ENCODE measurements at regions not wholly inside any gene's neighbourhood (a gene's known extent, or its start where the extent isn't known, plus 50 kb on each side); places are given as distances from the start of the nearest gene placed in this dataset.

GRCh38 chr7:36796850-36797536, 72.7 kb upstream of the AOAH start (continued):
- no peak; the same call in 1 of the 2 replicates for TF ChIP-seq SPEN (CRISPR knock-in tag; IDR thresholded peaks at IDR 0.05; ENCODE audit: low read depth)
- peak; percentile 41; the same call in 1 of the 2 replicates for TF ChIP-seq RFXAP (CRISPR knock-in tag; IDR thresholded peaks at IDR 0.05; ENCODE audit: borderline replicate concordance)
- peak; percentile 61; the same call in 1 of the 2 replicates for TF ChIP-seq TARDBP (CRISPR knock-in tag; IDR thresholded peaks at IDR 0.05)
- TF ChIP-seq ZNF441 (CRISPR knock-in tag; IDR thresholded peaks at IDR 0.05; ENCODE audit: borderline replicate concordance), result peak; percentile 56; the same call in 1 of the 2 replicates
- peak; percentile 45 for TF ChIP-seq GATAD2A (CRISPR knock-in tag; IDR thresholded peaks at IDR 0.05)
- TF ChIP-seq LCORL (IDR thresholded peaks at IDR 0.05), result no peak
- TF ChIP-seq LCORL (CRISPR knock-in tag; IDR thresholded peaks at IDR 0.05), result peak; percentile 72
- peak; percentile 38; the same call in 1 of the 2 replicates for TF ChIP-seq ZBTB20 (CRISPR knock-in tag; IDR thresholded peaks at IDR 0.05; ENCODE audit: borderline replicate concordance, low read depth)
- TF ChIP-seq FOXO1 (CRISPR knock-in tag; IDR thresholded peaks at IDR 0.05), result peak; percentile 59; the same call in 1 of the 2 replicates
- TF ChIP-seq FOSL2 (CRISPR knock-in tag; IDR thresholded peaks at IDR 0.05), result peak; percentile 40
- 0 out of 2 replicates have a peak, but pooled peaks have one; percentile 27 for TF ChIP-seq ZNF788 (CRISPR knock-in tag; IDR thresholded peaks at IDR 0.05; ENCODE audit: borderline replicate concordance)
- TF ChIP-seq HNF1B (CRISPR knock-in tag; IDR thresholded peaks at IDR 0.05), result peak; percentile 65; the same call in 1 of the 2 replicates
- no peak for TF ChIP-seq SMC3 (IDR thresholded peaks at IDR 0.05; ENCODE audit: low read length)
- TF ChIP-seq ZBTB40 (IDR thresholded peaks at IDR 0.05), result no peak
- 0 out of 2 replicates have a peak, but pooled peaks have one; percentile 25 for TF ChIP-seq ZBTB40 (CRISPR knock-in tag; IDR thresholded peaks at IDR 0.05)
- TF ChIP-seq HNF4G (IDR thresholded peaks at IDR 0.05; ENCODE audit: borderline replicate concordance, low read depth, low read length), result peak; percentile 92
- TF ChIP-seq HNF4G (CRISPR knock-in tag; IDR thresholded peaks at IDR 0.05; ENCODE audit: borderline replicate concordance, low read depth), result peak; percentile 77; the same call in 1 of the 2 replicates
- TF ChIP-seq MEF2D (CRISPR knock-in tag; IDR thresholded peaks at IDR 0.05), result peak; percentile 58; the same call in 1 of the 2 replicates
- TF ChIP-seq RXRB (CRISPR knock-in tag; IDR thresholded peaks at IDR 0.05; ENCODE audit: borderline replicate concordance), result peak; percentile 75; the same call in 1 of the 2 replicates
- peak; percentile 38; the same call in 1 of the 2 replicates for TF ChIP-seq PHF21A (CRISPR knock-in tag; IDR thresholded peaks at IDR 0.05)
- TF ChIP-seq MED1 (CRISPR knock-in tag; IDR thresholded peaks at IDR 0.05), result peak; percentile 69

Measured in HepG2 (cell line).